ENCODE measurements at regions not wholly inside any gene's neighbourhood (a gene's known extent, or its start where the extent isn't known, plus 50 kb on each side); places are given as distances from the start of the nearest gene placed in this dataset.

DNA sequence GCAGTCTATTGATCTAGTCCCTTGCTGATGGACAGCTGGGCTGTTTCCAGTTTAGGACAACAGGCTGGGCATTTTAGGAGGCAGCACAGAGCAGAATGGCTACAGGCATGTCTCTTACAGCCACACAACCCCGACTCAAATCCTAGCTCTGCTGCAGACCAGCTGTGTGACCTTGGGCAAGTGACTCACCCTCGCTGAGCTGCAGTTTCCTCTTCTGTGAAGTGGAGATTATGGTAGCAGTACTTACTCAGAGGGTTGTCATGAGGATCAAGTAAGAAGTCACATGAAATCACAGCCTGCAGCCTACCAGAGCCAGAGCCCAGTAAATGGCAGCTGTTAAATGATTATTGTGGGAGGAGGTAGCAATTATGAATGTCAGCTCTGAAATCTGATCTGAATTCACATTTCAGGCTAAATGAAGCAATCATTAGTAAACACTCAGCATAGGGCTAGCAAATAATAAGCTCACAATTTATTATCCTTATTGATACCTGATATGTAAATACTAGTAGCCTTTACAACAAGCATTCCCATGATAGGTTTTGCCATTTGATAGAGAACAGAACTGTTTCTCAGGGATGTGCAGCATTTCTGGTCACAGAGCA, 58.9 kb downstream of the MYEOV start:
- H3K4me1 ChIP-seq (replicated peaks), result no peaks in the 10 kb centered on the region
- peaks cover 4% of the 10 kb centered on the region for H3K27me3 ChIP-seq (replicated peaks; ENCODE audit: insufficient read depth)
- no peak overlapping the region for H3K4me3 ChIP-seq
- 58% methylated on average over 2 of the region's 2 CpGs for WGBS
- no peaks in the 10 kb centered on the region for H3K36me3 ChIP-seq
- no peak for DNase-seq (ENCODE audit: low spot score)
- H3K9me3 ChIP-seq, result no peaks in the 10 kb centered on the region
- no peak for TF ChIP-seq POLR2A (IDR thresholded peaks at IDR 0.05)
- no peak for TF ChIP-seq CTCF (IDR thresholded peaks at IDR 0.05)
- no peak for TF ChIP-seq POLR2AphosphoS5 (IDR thresholded peaks at IDR 0.05)
- no peak overlapping the region for H3K27ac ChIP-seq
- intact Hi-C loops (cut with DNase I), result no loop called here

- 86% methylated on average over 20 of the region's 20 CpGs for WGBS
- intact Hi-C loops (cut with DNase I), result no loop called here
- Histone ChIP-seq H3K4me3 (no peak overlapping the region), H3K36me3 (no peaks in the 10 kb centered on the region), H3K9me3 (no peaks in the 10 kb centered on the region), H3K27me3 (replicated peaks; ENCODE audit: insufficient read depth) (peaks cover 4% of the 10 kb centered on the region), H3K27ac (no peak overlapping the region), H3K4me1 (replicated peaks) (no peaks in the 10 kb centered on the region)
- DNase-seq (ENCODE audit: low spot score), result no peak
- no peak for TF ChIP-seq POLR2A (IDR thresholded peaks at IDR 0.05)
- TF ChIP-seq CTCF (IDR thresholded peaks at IDR 0.05), result no peak
- TF ChIP-seq POLR2AphosphoS5 (IDR thresholded peaks at IDR 0.05), result no peak
Measured at GRCh38 chr11:69353696-69354544, 60.0 kb downstream of the MYEOV start.

DNA sequence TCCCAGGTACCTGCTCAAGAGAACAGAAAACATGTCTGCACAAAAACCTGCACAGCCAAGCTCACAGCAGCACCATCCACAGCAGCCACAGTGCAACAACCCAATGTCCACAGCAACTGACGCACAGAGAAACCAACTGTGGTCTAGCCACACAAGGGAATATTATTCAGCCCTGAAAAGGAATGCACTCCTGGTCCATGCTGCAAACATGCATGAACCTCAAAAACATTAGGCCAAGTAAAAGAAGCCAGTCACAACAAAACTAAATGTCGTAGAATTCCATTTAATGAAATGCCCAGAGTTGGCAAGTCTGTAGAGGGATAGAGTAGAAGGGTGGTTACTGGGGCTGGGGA, 60.6 kb downstream of the MYEOV start:
- Histone ChIP-seq H3K4me3 (no peak overlapping the region), H3K27me3 (replicated peaks; ENCODE audit: insufficient read depth) (peaks cover 4% of the 10 kb centered on the region), H3K9me3 (no peaks in the 10 kb centered on the region), H3K36me3 (no peaks in the 10 kb centered on the region), H3K27ac (no peak overlapping the region), H3K4me1 (replicated peaks) (no peaks in the 10 kb centered on the region)
- 96% methylated on average over 2 of the region's 2 CpGs for WGBS
- intact Hi-C loops (cut with DNase I), result no loop called here
- no peak for DNase-seq (ENCODE audit: low spot score)
- no peak for TF ChIP-seq POLR2AphosphoS5 (IDR thresholded peaks at IDR 0.05)
- no peak for TF ChIP-seq CTCF (IDR thresholded peaks at IDR 0.05)
- TF ChIP-seq POLR2A (IDR thresholded peaks at IDR 0.05), result no peak

- DNase-seq (ENCODE audit: low spot score), result no peak
- intact Hi-C loops (cut with DNase I), result no loop called here
- 94% methylated on average over 10 of the region's 10 CpGs for WGBS
Measured at GRCh38 chr11:69355346-69355940, 61.5 kb downstream of the MYEOV start.

More at GRCh38 chr11:69355346-69355940, 61.5 kb downstream of the MYEOV start:
- no peaks in the 10 kb centered on the region for H3K9me3 ChIP-seq
- no peaks in the 10 kb centered on the region for H3K4me1 ChIP-seq (replicated peaks)
- H3K27ac ChIP-seq, result no peak overlapping the region
- TF ChIP-seq POLR2A (IDR thresholded peaks at IDR 0.05) (no peak), CTCF (IDR thresholded peaks at IDR 0.05) (no peak), POLR2AphosphoS5 (IDR thresholded peaks at IDR 0.05) (no peak)
- no peak overlapping the region for H3K4me3 ChIP-seq
- no peaks in the 10 kb centered on the region for H3K36me3 ChIP-seq
- peaks cover 4% of the 10 kb centered on the region for H3K27me3 ChIP-seq (replicated peaks; ENCODE audit: insufficient read depth)

Data from prostate gland (tissue), 2 donors.